ENCODE measurements at regions not wholly inside any gene's neighbourhood (a gene's known extent, or its start where the extent isn't known, plus 50 kb on each side); places are given as distances from the start of the nearest gene placed in this dataset.

GRCh38 chr2:11082880-11083279 is 72.4 kb upstream of the SLC66A3 start:
- TF ChIP-seq POLR2A (IDR thresholded peaks at IDR 0.05) = no peak
- TF ChIP-seq CTCF (IDR thresholded peaks at IDR 0.05) = no peak

Data from thyroid gland (tissue), 4 donors.